ENCODE measurements at regions not wholly inside any gene's neighbourhood (a gene's known extent, or its start where the extent isn't known, plus 50 kb on each side); places are given as distances from the start of the nearest gene placed in this dataset.
"Not testable (repeated sequence)": the region's sequence is repeated elsewhere in the genome, so short reads cannot be mapped to it uniquely, and the experiment has no call there.

DNA sequence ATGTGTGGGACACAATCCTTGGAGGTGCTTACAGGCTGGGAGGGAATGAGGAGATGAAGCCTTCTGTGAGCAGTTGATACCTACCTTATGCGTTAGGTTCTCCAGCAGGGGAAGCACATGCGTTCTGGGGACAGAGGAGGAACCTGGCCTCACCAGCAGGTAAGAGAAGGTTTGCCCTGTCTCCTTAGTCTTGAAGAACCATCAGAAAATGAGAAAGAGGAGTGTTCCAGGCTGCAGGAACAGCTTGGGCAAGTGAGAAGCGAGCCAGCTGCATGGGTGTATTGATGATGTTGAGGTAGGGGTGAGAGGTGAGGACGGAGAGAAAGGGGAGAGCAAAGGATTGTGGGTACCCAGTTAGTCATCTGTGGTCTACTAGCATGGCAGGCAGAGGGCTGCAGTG is 156.9 kb upstream of the MVB12B start:
- peaks cover 1% of the 10 kb centered on the region for H3K9me3 Mint-ChIP-seq
- H3K4me1 Mint-ChIP-seq, result no peaks in the 10 kb centered on the region
- H3K27ac Mint-ChIP-seq, result no peak overlapping the region
- no peak for DNase-seq
- peaks cover 27% of the 10 kb centered on the region for H3K27me3 Mint-ChIP-seq
- no peaks in the 10 kb centered on the region for H3K36me3 Mint-ChIP-seq
- H3K4me3 Mint-ChIP-seq, result no peak overlapping the region

DNA sequence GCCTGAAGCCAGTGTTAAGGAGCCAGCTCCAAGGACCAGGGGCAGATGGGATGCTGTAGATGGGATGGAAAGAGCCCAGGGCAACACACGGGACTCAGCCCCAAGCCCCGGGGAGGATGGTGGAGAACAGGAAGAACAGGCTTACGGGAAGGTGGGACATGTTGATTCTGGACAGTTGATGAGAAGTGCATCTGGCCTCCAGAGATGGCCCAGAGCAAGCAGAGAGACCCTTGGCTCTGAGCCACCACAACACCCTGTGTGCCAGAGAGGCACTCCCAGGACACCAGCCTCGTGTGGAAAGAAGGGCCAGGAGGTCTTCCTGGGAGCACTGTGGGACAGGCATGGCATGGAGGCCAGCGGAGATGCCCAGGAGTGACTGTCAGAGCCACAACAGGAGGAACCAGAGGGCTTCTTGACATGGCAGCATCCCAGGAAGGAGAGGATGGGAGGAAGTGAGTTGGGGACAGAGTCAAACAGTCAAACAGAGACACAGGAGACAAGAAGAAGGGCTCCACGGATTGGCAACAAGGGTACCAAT is 156.3 kb upstream of the MVB12B start:
- peaks cover 27% of the 10 kb centered on the region for H3K27me3 Mint-ChIP-seq

DNA sequence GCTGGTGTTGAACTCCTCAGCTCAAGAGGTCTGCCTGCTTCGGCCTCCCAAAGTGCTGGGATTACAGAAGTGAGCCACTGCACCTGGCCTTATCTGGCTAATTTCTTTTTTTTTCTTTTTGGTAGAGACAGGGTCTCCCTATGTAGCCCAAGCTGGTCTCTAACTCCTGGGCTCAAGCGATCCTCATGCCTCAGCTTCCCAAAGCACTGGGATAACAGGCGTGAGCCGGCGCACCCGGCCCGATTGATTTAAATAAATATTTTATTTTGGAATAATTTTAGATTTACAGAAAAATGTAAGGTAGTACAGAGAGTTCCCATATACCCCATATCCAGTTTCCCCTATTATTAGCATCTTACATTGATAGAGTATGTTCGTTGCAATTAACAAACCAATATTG is 155.0 kb upstream of the MVB12B start:
- peaks cover 25% of the 10 kb centered on the region for H3K27me3 Mint-ChIP-seq
- H3K27ac Mint-ChIP-seq, result no peak overlapping the region
- DNase-seq, result no peak
- no peak overlapping the region for H3K4me3 Mint-ChIP-seq
- H3K9me3 Mint-ChIP-seq, result peaks cover 10% of the 10 kb centered on the region
- H3K36me3 Mint-ChIP-seq, result no peaks in the 10 kb centered on the region
- H3K4me1 Mint-ChIP-seq, result no peaks in the 10 kb centered on the region

More for the DNA sequence above, 156.3 kb upstream of the MVB12B start:
- H3K27ac Mint-ChIP-seq, result no peak overlapping the region
- no peak for DNase-seq
- H3K4me1 Mint-ChIP-seq, result no peaks in the 10 kb centered on the region
- peaks cover 5% of the 10 kb centered on the region for H3K9me3 Mint-ChIP-seq
- no peak overlapping the region for H3K4me3 Mint-ChIP-seq
- no peaks in the 10 kb centered on the region for H3K36me3 Mint-ChIP-seq

DNA sequence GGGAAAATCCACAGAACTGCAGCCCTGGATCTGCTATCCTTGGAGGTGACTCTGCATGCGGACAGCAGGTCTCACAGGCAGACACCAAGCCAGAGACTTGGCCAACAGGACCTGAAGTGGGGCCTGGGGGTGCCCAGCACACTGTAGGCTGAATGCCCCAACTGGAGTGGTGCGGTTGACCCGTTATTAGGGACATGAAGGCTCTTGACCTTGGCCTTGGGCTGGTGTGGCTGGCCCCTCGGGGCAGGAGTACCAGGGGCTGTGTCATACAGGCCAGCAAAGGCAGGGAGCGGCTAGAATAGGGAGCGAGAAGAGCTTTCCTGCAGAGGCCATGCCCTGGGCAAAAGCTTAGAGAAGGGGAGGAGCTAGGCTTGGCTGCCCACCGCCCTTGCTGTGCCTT is 153.2 kb upstream of the MVB12B start:
- Mint-ChIP-seq H3K27ac (no peak overlapping the region), H3K4me3 (no peak overlapping the region), H3K9me3 (peaks cover 10% of the 10 kb centered on the region), H3K4me1 (no peaks in the 10 kb centered on the region), H3K36me3 (no peaks in the 10 kb centered on the region), H3K27me3 (peaks cover 22% of the 10 kb centered on the region)
- DNase-seq, result no peak

- peaks cover 10% of the 10 kb centered on the region for H3K9me3 Mint-ChIP-seq
- no peak for DNase-seq
- no peaks in the 10 kb centered on the region for H3K36me3 Mint-ChIP-seq
- H3K27me3 Mint-ChIP-seq, result peaks cover 20% of the 10 kb centered on the region
- no peaks in the 10 kb centered on the region for H3K4me1 Mint-ChIP-seq
- no peak overlapping the region for H3K4me3 Mint-ChIP-seq
- no peak overlapping the region for H3K27ac Mint-ChIP-seq
Measured at GRCh38 chr9:126173929-126174328, 152.7 kb upstream of the MVB12B start.

GRCh38 chr9:126183266-126183665 is 143.4 kb upstream of the MVB12B start:
- H3K4me1 Mint-ChIP-seq, result no peaks in the 10 kb centered on the region
- no peak overlapping the region for H3K4me3 Mint-ChIP-seq
- peaks cover 61% of the 10 kb centered on the region for H3K27me3 Mint-ChIP-seq
- peaks cover 3% of the 10 kb centered on the region for H3K9me3 Mint-ChIP-seq
- no peak for DNase-seq
- H3K36me3 Mint-ChIP-seq, result no peaks in the 10 kb centered on the region
- no peak overlapping the region for H3K27ac Mint-ChIP-seq

DNA sequence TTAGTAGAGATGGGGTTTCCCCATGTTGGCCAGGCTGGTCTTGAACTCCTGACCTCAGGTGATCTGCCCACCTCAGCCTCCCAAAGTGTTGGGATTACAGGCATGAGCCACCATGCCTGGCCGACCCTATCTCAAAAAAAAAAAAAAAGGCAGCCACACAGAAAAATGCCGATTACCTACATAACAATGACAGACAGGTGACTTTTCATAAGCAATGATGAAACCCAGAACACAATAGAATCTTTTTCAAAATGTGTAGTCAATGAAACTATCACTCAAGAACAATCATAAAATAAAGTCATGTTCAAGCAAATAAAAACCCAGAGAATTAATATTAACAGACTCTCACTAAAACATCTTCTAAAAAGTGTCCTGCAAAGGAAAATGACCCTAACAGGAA is 135.6 kb upstream of the MVB12B start:
- not testable (repeated sequence) for H3K36me3 Mint-ChIP-seq, H3K9me3 Mint-ChIP-seq, H3K4me3 Mint-ChIP-seq, DNase-seq, H3K27ac Mint-ChIP-seq, H3K4me1 Mint-ChIP-seq
- H3K27me3 Mint-ChIP-seq, result peaks cover 32% of the 10 kb centered on the region

GRCh38 chr9:126198854-126199253 is 127.8 kb upstream of the MVB12B start:
- Mint-ChIP-seq H3K4me1 (no peaks in the 10 kb centered on the region), H3K4me3 (no peak overlapping the region), H3K27ac (no peak overlapping the region), H3K27me3 (peaks cover 64% of the 10 kb centered on the region), H3K9me3 (no peaks in the 10 kb centered on the region), H3K36me3 (no peaks in the 10 kb centered on the region)
- DNase-seq, result no peak

DNA sequence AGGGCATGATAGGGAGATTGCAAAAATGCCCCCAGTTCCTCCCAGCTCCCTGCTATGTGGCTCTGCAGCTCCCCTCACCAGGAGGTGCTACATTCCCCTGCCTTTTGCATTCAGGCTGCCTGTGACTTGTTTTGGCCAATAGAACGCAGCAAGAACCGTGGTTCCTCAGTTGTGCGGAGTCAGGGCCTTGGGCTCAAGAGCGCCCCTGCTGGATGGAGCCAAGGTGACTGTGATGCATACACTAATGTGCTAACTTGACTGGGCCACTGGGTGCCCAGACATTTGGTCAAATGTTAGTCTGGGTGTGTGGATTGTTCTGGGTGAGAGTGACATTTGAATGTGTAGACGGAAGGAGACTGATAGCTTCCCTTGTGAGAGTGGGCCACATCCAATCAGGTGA is 123.3 kb upstream of the MVB12B start:
- Mint-ChIP-seq H3K4me1 (no peaks in the 10 kb centered on the region), H3K36me3 (no peaks in the 10 kb centered on the region), H3K4me3 (no peak overlapping the region), H3K27ac (no peak overlapping the region), H3K27me3 (peaks cover 32% of the 10 kb centered on the region), H3K9me3 (no peaks in the 10 kb centered on the region)
- no peak for DNase-seq

DNA sequence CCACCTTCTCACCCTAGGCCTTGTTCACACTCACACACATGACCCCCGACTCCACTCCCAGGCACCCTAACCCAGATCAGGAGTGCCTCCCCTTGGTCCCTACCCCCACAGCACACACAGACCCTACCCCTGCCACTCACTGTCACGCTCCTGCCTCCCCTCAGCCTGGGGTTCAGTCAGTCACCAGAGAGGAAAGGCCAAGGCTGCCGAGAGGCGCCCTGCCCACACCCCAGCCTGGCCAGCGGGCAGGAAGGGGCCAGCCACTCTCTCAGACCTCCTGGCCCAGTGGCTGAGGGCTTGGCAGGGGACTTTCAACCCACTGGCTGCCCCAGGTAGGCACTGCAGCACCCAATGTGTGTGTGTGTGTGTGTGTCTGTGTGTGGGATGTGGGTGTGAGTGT is 122.4 kb upstream of the MVB12B start:
- no peaks in the 10 kb centered on the region for H3K9me3 Mint-ChIP-seq

DNA sequence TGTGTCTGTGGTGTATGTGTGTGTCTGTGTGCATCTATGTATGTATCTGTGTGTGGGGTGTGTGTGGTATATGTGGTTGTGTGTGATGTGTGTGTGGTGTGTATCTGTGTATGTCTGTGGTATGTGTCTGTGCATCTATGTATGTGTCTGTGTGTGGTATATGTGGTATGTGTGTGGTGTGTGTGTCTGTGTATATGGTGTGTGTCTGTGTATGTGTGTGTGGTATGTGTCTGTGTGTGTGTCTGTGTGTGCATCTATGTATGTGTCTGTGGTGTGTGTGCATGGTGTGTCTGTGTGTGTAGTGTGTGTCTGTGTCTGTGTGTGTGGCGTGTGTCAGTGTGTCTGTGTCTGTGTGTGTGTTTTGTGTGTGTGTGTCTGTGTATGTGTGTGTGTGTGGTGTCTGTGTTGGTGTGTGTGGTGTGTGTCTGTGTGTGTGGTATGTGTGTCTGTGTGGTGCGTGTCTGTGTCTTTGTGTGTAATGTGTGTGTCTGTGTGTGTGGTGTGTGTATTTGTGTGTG is 121.9 kb upstream of the MVB12B start:
- Mint-ChIP-seq H3K27me3 (peaks cover 21% of the 10 kb centered on the region), H3K4me1 (no peaks in the 10 kb centered on the region), H3K4me3 (no peak overlapping the region), H3K27ac (no peak overlapping the region), H3K9me3 (no peaks in the 10 kb centered on the region), H3K36me3 (no peaks in the 10 kb centered on the region)
- no peak for DNase-seq

More for the DNA sequence above, 122.4 kb upstream of the MVB12B start:
- Mint-ChIP-seq H3K4me1 (no peaks in the 10 kb centered on the region), H3K4me3 (no peak overlapping the region), H3K27me3 (peaks cover 26% of the 10 kb centered on the region), H3K36me3 (no peaks in the 10 kb centered on the region), H3K27ac (no peak overlapping the region)
- DNase-seq, result no peak

- Mint-ChIP-seq H3K9me3 (no peaks in the 10 kb centered on the region), H3K4me1 (no peaks in the 10 kb centered on the region), H3K4me3 (no peak overlapping the region), H3K27ac (no peak overlapping the region), H3K36me3 (no peaks in the 10 kb centered on the region), H3K27me3 (peaks cover 18% of the 10 kb centered on the region)
- DNase-seq, result no peak
Measured at GRCh38 chr9:126205265-126205664, 121.4 kb upstream of the MVB12B start.

DNA sequence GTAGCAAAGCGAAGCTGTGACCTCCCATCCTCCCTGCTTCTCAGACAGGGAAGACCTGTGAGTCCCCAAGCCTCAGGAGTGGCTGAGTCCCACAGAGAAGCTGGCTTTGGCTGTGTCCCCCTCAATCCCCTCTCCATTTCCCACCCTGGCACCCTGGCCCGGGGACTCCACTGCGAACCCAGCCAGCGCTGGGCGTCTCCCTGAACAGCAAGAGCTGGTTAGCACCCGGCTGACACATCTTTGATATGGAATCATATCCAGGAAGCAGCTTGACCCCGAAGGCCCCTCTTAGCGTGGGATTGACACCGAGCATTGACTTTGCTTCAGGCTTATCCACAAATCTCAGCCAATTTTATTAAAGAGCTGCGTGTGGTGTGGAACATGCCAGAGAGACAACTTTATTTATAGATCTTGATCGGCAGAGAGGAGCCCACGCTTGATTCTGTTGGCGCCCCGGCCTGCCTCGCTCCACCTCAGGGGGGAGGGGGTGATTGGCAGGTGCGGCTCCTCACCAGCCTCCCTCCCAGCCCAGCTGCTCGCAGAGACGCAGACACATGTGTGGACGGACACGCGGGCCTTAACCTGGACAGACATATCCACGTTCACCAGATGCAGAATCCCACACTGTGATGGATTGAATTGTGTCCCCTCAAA is 120.7 kb upstream of the MVB12B start:
- Mint-ChIP-seq H3K27ac (no peak overlapping the region), H3K27me3 (peaks cover 12% of the 10 kb centered on the region)

GRCh38 chr9:126207256-126207655 is 119.4 kb upstream of the MVB12B start:
- Mint-ChIP-seq H3K36me3 (no peaks in the 10 kb centered on the region), H3K9me3 (no peaks in the 10 kb centered on the region), H3K27me3 (peaks cover 12% of the 10 kb centered on the region), H3K27ac (no peak overlapping the region), H3K4me1 (no peaks in the 10 kb centered on the region), H3K4me3 (no peak overlapping the region)
- no peak for DNase-seq

More for the DNA sequence above, 120.7 kb upstream of the MVB12B start:
- DNase-seq, result no peak
- Mint-ChIP-seq H3K9me3 (no peaks in the 10 kb centered on the region), H3K36me3 (no peaks in the 10 kb centered on the region), H3K4me3 (no peak overlapping the region), H3K4me1 (no peaks in the 10 kb centered on the region)

- peaks cover 4% of the 10 kb centered on the region for H3K27me3 Mint-ChIP-seq
- no peaks in the 10 kb centered on the region for H3K4me1 Mint-ChIP-seq
- no peak overlapping the region for H3K27ac Mint-ChIP-seq
- no peak for DNase-seq
- H3K9me3 Mint-ChIP-seq, result no peaks in the 10 kb centered on the region
- H3K36me3 Mint-ChIP-seq, result no peaks in the 10 kb centered on the region
- no peak overlapping the region for H3K4me3 Mint-ChIP-seq
Measured at GRCh38 chr9:126208216-126208758, 118.3 kb upstream of the MVB12B start.

Measured in activated naive CD8-positive, alpha-beta T cell treated with anti-CD3 and anti-CD28 coated beads for 36 hours (primary cell).